GM04504 (cell line): ENCODE measurements at regions not wholly inside any gene's neighbourhood (a gene's known extent, or its start where the extent isn't known, plus 50 kb on each side); places are given as distances from the start of the nearest gene placed in this dataset.
"Not testable (repeated sequence)": the region's sequence is repeated elsewhere in the genome, so short reads cannot be mapped to it uniquely, and the experiment has no call there.

Experiments used
- DNase-seq: peaks from one replicate; pipeline ENCODE4 v3.0.0-alpha.2; 2012; ENCODE audit warnings: low read depth

DNA sequence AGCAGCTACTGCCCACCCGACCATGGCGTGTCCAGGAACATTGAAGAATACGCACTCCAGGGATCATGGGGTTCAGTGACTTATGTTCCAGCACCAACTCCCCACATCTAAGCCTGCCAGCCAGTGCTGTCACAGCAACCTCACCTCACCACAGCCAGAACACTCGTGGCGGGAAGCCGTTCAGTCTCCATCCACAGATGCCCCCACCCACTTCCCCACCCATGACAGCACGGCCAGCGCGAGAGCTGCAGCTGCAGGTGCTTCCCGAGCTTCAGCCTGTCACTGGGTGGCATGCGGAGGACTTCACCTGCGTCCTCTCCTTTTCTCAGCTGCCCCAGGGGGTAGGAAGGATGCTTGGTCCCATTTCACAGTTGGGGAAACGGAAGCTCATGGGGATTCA is 50.3 kb downstream of the RBFOX3 start:
- DNase-seq: no peak

DNA sequence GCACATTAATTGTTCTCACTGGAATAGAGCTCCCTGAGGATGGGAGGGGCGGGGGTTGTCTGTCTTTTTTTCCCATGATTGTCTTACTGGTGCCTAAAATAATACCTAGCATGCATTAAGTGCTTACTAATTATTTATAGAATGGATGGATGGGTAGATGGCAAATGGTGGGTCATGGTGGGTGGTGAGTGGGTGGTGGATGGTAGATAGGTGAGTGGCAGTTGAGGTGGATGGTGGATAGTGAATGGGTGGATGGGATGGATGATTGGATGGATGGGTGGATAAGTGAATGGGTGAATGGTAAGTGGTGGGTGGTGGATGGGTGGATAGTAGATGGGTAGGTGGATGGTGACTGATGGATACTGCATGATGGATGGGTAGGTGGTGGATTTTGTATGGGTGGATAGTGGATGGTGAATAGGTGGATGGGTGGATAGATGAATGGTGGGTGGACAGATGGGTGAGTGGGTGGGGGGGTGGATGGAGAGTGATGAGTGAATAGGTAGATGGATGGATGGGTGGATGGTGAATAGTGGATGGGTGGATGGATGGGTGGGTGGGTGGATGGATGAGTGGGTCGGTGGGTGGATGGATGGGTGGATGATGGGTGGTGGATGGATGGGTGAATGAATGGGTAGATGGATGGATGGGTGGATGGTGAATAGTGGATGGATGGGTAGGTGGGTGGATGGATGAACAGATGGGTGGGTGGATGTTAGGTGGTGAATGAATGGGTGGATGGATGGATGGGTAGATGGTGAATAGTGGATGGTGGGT is 51.6 kb downstream of the RBFOX3 start:
- no peak for DNase-seq

DNA sequence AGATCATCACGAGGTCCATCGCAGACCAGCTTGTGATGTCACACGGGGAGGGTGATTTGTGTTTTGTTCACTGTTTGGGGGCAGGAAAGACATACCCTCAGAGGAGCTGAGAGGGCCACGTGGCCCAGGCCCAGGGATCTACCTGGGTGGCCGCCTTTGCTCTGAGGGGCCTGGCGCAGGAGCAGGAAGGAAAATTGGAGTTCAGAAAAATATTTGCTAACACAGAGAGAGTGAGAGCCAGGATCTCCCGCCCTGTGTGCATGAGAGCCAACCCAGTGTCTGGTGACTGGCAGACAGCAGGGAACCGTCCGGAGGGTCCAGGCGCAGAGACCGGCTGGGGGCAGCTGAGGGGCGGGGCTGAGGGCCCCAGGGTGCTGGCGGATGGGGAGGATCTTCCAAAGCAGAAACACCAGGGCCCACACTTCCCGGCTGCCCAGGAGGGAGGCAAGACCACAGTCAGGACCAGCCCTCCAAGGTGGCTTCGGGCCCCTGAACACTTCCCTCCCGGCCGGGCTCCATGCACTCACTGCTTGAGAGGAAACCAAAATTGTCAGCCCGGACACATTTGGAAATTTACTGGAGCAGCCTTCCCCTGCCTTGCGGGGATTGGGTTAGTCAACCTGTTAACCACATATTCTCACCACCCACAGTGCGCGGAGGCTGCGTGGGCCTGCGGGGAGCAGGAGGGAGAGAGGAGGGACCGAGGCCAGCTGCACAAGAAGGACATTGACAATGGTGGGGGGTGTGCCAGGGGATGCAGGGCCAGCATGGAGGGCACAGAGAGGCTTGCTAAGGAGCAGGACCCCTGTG is 52.6 kb downstream of the RBFOX3 start:
- no peak for DNase-seq

DNA sequence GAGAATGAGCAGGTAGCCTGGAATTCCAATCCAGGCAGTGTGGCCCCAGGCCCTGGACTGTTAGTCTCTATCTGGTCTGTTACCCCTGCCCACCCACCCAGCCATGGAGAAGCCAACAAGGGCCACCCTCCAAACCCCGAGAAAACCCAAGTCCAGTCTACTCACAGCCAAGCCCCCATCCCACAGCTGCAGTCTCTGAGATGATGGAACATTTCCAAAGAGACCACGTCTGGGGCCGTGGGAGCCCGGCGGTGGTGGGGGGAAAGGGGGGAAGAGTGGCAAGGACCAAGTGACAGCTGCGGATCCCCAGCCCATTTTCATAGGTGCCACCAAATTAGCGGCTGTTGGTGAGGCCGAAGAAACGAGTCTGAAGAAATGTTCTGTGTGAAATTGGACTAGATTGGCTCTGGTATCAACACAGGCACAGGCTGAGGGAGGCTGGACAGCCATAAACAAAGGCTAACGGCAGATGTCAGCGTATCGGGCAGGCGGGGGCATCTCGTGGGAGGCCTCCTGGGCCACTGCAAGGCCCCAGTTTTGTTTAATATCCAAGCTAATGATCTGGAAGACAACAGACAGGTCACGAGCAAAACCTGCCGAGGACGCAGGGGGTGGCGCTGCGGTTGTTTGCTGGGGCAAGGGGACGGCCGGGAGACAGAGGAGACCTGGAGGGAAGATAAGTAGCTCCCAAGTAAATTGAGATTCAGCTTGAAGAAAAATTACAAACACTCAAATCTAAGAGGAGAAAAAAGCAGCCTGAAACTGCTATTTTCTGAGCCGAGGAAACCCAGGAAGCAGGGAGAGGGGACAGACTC is 53.4 kb downstream of the RBFOX3 start:
- DNase-seq: no peak

DNA sequence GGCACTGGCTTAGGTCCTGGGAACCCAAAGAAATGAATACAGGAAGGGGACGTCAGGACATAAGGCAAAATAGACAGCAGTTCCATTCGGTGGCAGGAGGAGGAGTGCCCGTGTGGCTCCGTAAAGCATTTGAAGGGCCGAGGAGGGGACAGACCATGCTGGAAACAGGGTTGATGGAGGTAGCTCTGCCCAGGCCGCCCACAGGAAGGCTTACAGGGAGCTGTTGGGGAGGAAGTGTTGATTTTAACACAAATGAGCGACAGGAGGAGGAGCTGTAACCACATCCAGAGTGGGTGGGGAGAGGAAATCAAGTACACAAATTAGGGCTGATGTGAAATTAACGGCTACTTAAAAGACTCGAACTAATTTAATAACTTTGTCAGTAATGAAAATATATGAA is 54.6 kb downstream of the RBFOX3 start:
- DNase-seq: no peak

DNA sequence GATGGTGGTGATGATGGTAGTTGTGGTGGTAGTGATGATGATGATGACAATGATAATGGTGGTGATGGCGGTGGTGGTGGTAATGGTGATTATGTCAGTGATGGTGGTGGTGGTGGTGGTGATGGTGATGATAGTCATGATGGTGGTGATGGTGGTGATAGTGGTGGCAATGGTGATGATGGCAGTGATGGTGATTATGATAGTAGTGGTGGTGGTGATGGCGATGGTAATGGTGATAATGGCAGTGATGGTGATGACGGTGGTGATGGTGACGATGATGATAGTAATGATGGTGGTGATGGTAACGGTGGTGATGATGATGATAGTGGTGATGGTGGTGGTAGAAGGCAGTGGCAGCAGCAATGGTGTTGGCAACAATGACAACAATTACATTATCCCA is 55.3 kb downstream of the RBFOX3 start:
- DNase-seq: no peak

DNA sequence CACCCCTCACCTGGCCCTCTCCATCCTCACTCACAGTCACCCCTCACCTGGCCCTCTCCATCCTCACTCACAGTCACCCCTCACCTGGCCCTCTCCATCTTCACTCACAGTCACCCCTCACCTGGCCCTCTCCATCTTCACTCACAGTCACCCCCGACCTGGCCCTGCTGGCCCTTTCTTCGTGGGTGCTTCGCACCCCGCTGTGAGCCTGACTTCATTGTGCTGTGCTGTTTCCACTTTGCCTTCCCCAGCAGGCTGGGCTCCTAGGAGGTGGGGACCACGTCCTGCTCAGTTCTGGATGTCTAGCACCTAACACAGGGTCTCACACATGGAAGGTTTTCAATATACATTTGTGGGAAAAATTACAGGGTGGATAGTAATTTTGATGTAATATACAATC is 56.5 kb downstream of the RBFOX3 start:
- DNase-seq: not testable (repeated sequence)

DNA sequence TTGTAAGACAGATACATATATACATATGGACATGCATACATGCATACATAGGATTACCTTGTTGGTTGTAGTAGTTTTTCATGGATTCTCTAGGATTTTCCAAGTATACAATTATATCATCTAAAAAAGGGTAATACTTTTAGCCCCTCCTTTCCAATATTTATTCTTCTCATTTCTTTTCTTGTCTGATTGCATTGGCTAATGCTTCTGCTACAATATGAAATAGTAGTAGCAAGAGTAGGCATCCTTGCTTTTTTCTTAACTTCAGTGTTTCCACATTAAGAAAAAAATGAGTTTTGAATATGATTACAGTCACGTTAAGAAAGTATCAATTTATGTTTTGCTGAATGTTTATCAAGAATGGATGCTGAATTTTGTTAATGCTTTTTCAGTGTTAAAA is 58.0 kb downstream of the RBFOX3 start:
- no peak for DNase-seq

DNA sequence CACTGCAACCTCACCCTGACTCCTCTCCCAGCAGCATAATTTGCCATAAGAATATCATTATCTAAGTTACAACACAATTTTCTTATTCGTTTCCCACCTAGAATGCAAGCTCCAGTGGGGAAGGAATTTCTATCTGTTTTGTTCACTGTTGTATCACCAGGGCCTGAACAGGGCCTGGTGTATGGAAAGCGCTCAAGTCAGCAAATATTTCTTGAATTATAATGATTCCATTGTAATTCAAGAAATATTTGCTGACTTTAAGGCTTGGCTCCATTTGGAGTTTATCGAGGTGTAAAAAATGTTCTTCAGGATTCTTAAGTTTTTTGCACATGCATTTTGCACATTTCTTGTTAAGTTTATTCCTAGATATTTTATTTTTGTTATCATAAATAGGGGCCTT is 58.4 kb downstream of the RBFOX3 start:
- DNase-seq: no peak

DNA sequence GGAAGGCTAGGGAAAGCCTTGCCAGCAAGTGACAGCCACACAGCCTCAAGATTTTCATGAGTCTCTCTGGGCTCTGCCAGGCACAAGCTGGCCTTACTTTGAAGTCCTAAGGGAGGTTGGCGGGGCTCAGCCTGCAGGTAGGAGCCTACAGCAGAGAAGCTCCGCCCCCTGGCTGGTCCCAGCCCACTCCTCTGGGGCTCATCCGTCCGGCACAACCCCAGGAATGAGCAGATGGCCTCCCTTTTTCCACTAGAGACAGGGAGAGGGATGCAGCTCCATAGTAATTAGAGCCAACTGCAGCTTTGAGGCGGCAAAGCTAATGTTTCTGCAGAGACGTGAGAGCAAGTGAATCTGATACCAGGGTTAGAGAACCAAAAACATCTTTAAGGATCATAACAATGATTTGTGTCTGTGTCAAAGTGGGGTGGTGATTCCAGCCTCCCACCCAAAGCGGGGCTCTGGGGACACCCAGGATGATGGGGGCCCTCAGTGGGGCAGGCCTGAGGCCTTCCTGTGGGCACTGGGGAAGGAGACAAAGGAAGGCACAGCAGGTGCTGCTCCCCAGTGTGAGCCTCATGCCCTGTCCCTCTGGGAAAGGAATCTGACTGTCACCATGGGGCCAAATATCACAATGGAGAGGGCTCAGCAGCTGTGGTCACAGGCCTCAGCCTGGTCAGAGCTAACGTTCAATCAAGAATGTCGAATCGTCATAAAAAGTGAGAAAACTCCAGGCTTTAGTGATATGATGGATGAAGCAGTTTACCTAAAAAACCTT is 61.5 kb downstream of the RBFOX3 start:
- DNase-seq: no peak

DNA sequence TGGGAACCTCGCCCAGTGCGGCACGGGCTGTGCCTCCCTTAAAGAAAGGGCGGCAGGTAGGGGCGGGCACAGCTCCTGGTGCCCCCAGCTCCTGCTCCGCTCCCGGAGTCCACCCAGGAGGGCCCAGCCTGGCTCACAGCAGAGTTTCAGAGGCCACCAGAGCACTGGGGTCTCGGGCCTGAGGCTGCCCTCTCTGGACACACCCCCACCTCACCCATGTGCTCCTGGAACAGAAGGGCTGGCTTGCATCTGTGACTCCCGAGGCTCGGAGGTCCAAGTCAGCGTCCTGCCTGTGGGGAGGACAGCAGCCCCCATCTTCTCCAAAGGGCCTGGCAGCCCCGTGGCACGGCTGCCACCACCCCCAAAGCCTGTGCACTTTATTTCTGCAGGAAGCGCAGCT is 62.7 kb downstream of the RBFOX3 start:
- DNase-seq: no peak

DNA sequence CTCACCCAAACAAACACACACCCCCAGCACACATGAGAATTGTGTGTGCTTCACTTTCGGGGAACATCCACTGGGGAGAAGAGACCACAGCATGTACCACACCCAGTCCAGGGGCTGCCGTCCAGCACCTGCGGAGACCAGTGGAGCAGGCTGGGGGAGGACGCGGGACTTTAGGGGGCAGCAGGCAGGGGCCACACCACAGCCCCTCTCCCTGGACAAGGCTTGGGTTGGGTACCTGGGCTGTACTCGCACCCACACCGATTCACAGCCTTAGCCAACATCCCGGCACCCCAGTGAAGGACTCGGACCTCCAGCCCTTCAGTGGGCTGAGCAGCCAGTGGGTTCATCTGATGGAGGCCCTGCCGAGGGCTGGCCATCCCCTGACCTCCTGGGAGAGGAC is 63.3 kb downstream of the RBFOX3 start:
- DNase-seq: no peak

DNA sequence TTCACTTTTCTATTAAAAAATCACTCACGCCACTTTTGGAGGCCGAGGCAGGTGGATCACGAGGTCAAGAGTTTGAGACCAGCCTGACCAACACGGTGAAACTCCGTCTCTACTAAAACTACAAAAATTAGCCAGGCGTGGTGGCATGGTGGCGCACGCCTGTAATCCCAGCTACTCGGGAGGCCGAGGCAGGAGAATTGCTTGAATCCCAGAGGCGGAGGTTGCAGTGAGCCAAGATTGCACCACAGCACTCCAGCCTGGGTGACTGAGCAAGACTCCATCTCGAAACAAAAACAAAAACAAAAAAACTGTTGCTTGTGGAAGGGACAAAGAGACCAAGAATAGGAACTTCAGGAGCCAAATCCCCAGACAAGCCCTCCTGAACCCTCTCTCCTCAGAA is 63.7 kb downstream of the RBFOX3 start:
- not testable (repeated sequence) for DNase-seq

DNA sequence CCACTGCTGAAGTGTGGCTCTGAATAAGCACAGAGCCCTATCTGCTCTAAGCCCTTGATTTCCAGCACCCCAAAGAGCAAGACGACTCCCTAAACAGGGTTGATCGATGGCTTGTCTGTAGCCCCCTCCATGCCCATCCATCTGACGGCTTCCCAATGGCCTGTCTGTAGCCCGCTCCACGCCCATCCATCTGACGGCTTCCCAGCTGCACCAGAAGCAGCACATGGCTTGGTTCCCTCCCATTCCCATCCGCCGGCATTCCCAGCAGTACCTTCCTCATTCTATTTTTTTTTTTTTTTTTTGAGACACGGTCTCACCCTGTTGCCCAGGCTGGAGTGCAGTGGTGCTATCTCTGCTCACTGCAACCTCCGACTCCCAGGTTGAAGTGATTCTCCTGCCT is 64.5 kb downstream of the RBFOX3 start:
- no peak for DNase-seq

DNA sequence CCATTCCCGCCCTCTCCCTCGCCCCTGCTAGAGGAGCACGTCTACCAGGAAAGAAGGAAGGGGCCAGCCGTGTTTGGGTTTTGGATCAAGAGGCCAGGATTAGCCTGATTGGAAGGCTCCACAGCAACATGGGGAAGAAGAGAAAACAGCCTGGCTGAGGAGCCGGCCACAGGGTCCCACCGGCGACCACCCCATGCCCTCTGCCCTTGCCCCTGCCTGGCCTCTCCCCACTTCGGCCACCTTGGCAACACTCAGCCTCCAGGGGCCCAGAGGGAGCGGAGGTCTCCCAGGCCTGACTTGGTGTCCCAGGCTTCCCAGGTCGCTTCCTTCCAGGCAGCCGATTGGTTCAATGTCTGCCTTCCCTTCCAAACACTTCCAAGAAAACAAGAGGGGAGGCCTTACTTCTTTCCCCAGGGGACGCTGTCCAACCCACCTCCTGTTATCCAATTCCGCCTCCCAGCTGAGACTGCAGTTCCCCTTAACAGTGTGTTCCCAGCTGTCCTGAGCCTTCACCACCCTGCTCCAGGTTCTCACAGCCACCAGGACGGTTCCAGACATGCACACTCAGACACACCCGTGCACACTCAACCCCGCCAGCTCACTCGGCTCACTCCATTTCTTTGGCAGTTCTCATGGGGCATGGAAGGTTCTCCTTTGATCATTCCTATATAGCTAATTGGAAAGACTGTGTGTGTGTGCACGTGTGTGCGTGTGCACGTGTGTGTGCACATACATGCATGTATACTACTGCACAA is 65.4 kb downstream of the RBFOX3 start:
- DNase-seq: no peak

DNA sequence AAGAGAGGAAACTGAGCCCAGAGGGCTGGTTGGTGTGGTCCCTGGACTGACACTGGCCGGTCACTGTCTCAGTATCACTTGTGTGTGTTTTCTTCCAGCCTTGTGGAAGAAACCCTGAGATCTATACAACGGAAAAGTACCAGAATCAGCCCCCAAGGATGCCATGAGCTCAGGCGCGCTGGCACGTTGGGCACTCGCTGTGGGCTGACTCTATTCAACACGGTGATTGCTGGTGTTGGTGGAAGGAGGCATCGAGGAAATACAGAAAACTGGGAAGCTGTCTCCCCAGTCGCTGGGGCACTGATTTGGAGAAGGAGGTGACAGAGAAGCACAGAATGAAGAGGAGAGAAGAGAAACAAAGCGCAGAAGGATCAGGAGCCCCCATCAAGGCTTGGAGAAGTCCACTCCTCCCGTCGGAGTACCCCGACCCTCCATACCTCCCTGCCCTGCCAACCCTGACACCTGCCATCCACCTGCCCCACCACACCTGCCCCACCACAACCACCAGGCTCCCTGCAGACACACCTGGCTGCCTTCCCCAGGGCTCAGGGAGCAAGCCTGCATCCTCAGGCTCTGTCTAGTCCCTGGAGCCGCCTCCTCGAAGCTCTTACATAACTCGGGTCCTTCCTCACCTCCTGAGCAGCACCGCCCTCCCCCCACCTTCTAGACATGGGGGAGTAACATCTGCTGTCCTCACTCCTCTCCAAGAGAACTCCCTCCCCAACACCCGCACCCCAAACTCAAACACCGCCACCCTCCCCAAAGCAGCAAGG is 66.5 kb downstream of the RBFOX3 start:
- no peak for DNase-seq

DNA sequence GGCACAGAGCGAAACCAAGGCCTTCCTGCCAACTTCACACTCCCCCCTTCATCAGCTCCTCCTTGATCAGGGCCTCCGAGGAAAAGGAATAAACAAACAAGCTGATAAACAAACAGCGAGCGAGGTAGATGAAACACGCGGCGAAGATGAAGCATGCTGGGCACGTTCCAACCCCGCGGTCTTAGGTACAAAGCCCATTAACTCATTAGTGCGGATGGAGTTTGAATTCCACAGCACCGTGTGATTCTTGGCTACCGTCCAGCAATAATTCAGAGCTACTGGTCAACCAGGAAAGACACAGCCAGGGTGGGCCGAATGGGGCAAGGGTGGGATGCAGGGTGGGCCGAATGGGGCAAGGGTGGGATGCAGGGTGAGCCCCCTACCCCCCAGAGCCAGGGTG is 67.3 kb downstream of the RBFOX3 start:
- DNase-seq: no peak

DNA sequence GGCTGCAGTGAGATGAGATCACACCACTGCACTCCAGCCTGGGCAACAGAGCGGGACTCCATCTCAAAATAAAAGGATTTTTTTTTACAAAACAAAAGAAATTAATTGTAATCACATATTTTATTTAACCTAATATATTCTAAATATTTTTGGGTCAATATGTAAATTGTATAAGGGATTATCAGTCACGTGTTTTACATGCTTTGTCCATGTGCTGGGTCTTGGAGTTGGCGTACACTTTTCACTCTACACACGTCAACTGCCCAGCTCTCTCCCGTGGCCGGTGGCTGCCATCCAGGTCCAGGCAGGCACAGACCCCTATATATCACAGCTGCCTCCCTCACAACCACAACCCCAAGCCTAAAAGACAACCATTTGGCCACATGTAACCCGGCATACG is 68.1 kb downstream of the RBFOX3 start:
- no peak for DNase-seq

DNA sequence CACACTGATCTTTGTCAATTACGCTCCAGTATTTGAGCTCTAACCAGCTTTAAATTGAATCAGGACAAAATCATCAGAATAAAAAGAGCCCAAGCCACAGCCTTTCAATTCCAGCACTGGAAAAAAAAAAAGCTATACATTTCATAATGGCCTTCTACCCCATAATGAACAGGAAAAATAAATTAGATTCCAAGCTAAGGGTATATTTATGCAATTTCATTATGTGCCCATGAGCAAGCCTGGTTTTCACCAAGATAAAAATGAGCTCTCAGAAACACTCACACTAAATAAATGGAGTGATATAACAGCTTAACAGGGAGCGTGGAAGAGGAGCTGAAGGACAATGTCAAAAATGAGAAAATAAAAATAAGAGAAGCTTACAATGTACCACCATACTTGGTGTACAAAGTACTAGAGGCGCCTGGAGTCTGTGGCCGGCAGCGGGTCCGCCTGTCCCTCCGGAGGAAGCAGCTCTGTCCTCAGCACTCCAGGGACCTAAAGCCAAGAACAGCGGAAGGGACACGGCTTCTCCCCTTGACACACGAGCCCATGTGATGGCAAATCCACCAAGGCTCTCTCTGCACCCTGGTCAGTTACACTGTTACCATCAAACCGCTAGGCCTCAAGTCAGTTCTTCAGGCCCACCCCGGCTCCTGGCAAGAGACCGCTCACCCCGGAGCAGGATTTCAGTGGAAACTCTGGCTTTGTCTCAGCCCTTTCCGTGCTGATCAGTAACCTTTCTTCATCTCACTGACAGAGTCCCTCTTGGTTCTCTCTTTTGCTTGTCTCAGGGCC is 69.6 kb downstream of the RBFOX3 start:
- DNase-seq: no peak
